Activated T-helper 17 cell treated with anti-CD3 and anti-CD28 coated beads, Interleukin-2, amount 50 U/mL, for 72 hours (primary cell): ENCODE measurements at regions not wholly inside any gene's neighbourhood (a gene's known extent, or its start where the extent isn't known, plus 50 kb on each side); places are given as distances from the start of the nearest gene placed in this dataset.
"Not testable (repeated sequence)": the region's sequence is repeated elsewhere in the genome, so short reads cannot be mapped to it uniquely, and the experiment has no call there.

Source experiments
- ATAC-seq: fragments of 150-1000 bp; cut with Tn5 transposase; replicated peaks from 2 replicates; pipeline ENCODE4 v1.10.0; 2021; ENCODE audit warnings: mild to moderate bottlenecking, moderate library complexity
- H3K27ac Mint-ChIP-seq: one replicate; pipeline ENCODE4 v1.8.0; 2022; ENCODE audit warnings: mixed read lengths
- H3K27me3 Mint-ChIP-seq: one replicate; pipeline ENCODE4 v1.8.0; 2022; ENCODE audit warnings: mixed read lengths
- H3K36me3 Mint-ChIP-seq: one replicate; pipeline ENCODE4 v1.8.0; 2022; ENCODE audit warnings: low read depth, mild to moderate bottlenecking, mixed read lengths
- H3K4me1 Mint-ChIP-seq: one replicate; pipeline ENCODE4 v1.8.0; 2022; ENCODE audit warnings: mixed read lengths
- H3K4me3 Mint-ChIP-seq: one replicate; pipeline ENCODE4 v1.8.0; 2022; ENCODE audit warnings: mild to moderate bottlenecking, mixed read lengths
- H3K9me3 Mint-ChIP-seq: one replicate; pipeline ENCODE4 v1.8.0; 2022; ENCODE audit warnings: mixed read lengths

DNA sequence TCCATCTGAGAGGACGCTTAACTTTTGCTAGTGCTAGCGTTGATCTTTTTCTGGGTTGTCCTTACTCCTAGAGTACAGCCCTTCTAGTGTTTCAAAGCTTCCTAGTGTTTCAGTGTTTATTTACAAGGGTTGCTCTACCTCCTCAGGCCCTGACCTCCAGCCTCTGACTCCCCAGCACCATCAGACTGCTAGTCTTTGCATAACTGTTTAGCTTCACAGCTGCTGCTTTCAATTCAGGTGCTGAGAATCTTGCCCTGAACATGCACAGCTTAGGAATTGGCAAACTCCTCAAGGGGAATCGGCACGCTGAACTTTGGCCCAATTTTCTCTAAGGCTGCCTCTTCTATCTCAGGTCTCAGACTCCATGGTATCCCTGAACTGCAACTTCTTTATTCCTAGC lies 52.9 kb downstream of the OR52B4 start:
- H3K4me3 Mint-ChIP-seq, H3K27ac Mint-ChIP-seq, H3K27me3 Mint-ChIP-seq, ATAC-seq, H3K36me3 Mint-ChIP-seq, H3K9me3 Mint-ChIP-seq, H3K4me1 Mint-ChIP-seq: not testable (repeated sequence)

DNA sequence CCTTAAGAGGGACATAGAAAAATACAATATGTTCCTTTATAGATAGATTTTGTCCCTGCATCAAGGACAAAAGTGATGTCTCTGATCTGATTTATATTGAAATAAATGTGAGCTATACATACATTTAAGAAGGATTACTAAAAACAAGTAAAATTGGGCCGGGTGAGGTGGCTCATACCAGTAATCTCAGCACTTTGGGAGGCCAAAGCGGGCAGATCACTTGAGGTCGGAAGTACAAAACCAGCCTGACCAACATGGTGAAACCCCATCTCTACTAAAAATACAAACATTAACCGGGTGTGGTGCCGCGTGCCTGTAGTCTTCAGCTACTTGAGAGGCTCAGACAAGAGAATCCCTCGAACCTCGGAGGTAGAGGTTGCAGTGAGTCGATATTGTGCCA lies 91.0 kb downstream of the OR52B4 start:
- H3K27me3 Mint-ChIP-seq, ATAC-seq, H3K9me3 Mint-ChIP-seq, H3K4me3 Mint-ChIP-seq, H3K27ac Mint-ChIP-seq, H3K4me1 Mint-ChIP-seq, H3K36me3 Mint-ChIP-seq: not testable (repeated sequence)

DNA sequence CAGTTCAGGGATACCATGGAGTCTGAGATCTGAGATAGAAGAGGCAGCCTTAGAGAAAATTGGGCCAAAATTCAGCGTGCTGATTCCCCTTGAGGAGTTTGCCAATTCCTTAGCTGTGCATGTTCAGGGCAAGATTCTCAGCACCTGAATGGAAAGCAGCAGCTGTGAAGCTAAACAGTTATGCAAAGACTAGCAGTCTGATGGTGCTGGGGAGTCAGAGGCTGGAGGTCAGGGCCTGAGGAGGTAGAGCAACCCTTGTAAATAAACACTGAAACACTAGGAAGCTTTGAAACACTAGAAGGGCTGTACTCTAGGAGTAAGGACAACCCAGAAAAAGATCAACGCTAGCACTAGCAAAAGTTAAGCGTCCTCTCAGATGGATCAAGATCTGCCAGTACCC lies 117.1 kb downstream of the OR52B4 start:
- H3K4me1 Mint-ChIP-seq, H3K4me3 Mint-ChIP-seq, ATAC-seq, H3K27me3 Mint-ChIP-seq, H3K9me3 Mint-ChIP-seq, H3K36me3 Mint-ChIP-seq, H3K27ac Mint-ChIP-seq: not testable (repeated sequence)

DNA sequence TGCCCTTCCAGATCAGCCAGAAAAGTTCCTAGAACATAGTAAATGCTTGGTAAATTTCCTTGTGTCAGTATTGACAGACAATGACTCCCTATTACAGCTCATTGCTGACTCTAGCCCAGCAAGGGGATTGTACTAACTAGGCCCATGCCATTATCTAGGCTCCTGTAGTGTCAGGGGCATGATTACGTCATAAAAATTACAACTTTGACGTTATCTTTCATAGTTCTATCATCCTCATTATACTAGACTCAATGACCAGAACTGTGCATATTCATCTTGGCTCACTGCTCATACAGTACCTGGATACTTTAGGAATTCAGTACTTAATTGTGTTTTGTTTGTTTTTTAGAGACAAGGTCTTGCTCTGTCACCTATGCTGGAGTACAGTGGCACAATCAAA lies 118.7 kb downstream of the OR52B4 start:
- ATAC-seq, H3K4me3 Mint-ChIP-seq, H3K9me3 Mint-ChIP-seq, H3K27me3 Mint-ChIP-seq, H3K4me1 Mint-ChIP-seq, H3K27ac Mint-ChIP-seq, H3K36me3 Mint-ChIP-seq: not testable (repeated sequence)

DNA sequence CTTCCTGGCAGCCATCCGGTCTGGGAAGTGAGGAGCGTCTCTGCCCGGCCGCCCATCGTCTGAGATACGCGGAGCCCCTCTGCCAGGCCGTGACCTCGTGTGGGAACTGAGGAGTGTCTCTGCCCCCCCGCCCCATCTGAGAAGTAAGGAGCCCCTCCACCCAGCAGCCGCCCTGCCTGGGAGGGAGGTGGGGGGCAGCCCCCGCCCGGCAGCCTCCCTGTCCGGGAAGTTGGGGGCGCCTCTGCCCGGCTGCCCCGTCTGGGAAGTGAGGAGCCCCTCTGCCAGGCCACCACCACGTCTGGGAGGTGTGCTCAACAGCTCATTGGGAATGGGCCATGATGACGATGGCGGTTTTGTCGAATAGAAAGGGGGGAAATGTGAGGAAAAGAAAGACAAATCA lies 130.4 kb downstream of the OR52B4 start:
- H3K4me1 Mint-ChIP-seq, H3K4me3 Mint-ChIP-seq, ATAC-seq, H3K9me3 Mint-ChIP-seq, H3K27me3 Mint-ChIP-seq, H3K27ac Mint-ChIP-seq, H3K36me3 Mint-ChIP-seq: not testable (repeated sequence)

DNA sequence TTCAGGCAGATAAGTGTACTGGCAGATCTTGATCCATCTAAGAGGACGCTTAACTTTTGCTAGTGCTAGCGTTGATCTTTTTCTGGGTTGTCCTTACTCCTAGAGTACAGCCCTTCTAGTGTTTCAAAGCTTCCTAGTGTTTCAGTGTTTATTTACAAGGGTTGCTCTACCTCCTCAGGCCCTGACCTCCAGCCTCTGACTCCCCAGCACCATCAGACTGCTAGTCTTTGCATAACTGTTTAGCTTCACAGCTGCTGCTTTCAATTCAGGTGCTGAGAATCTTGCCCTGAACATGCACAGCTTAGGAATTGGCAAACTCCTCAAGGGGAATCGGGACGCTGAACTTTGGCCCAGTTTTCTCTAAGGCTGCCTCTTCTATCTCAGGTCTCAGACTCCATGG lies 124.3 kb downstream of the RRM1 start:
- H3K27me3 Mint-ChIP-seq, H3K4me3 Mint-ChIP-seq, H3K27ac Mint-ChIP-seq, H3K4me1 Mint-ChIP-seq, H3K36me3 Mint-ChIP-seq, H3K9me3 Mint-ChIP-seq, ATAC-seq: not testable (repeated sequence)

DNA sequence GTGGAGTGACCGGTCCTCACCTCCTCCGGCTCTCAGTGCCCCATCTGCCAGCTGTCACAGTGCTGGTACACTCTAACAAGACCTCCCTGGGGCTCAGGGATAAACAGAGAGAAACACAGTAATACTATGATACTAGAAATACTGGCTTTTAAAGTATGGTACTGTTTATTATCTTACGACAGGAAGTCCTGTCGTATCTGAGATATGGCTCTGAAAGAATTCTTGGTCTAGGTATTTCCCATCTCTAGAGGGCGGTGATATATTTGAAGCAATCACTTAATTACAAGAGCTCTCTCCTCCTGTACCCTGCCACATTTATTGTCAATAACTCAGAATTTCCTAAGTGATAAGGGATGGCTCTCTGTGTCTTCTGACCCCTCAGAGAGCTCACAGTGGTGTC lies 119.1 kb downstream of the RRM1 start:
- Mint-ChIP-seq H3K36me3 (no peaks in the 10 kb centered on the region), H3K27me3 (peaks cover 16% of the 10 kb centered on the region), H3K9me3 (no peaks in the 10 kb centered on the region), H3K4me3 (no peak overlapping the region), H3K4me1 (no peaks in the 10 kb centered on the region), H3K27ac (no peak overlapping the region)
- no peak for ATAC-seq

DNA sequence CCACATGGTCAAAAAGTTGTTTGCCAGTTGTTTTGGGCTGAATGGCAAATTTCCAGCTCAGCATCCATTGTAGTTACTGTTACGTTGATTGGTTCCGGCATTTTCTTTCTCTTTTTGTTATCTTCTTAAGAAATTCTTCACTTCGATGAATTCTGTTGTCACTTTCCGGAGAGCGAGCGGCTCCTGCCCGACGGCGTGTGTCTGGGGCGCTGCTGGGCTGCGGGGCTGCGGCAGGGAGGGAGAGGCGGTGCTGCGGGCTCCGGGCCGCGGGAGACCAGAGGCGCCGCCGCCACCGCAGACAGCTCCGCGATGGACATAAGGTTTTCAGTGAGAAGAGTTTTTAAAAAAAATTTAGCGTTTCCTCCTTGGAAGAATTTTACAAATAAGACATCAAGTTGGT lies 117.4 kb downstream of the RRM1 start:
- Mint-ChIP-seq H3K27ac (no peak overlapping the region), H3K27me3 (peaks cover 16% of the 10 kb centered on the region), H3K4me3 (no peak overlapping the region), H3K36me3 (no peaks in the 10 kb centered on the region), H3K9me3 (no peaks in the 10 kb centered on the region), H3K4me1 (no peaks in the 10 kb centered on the region)
- no peak for ATAC-seq

DNA sequence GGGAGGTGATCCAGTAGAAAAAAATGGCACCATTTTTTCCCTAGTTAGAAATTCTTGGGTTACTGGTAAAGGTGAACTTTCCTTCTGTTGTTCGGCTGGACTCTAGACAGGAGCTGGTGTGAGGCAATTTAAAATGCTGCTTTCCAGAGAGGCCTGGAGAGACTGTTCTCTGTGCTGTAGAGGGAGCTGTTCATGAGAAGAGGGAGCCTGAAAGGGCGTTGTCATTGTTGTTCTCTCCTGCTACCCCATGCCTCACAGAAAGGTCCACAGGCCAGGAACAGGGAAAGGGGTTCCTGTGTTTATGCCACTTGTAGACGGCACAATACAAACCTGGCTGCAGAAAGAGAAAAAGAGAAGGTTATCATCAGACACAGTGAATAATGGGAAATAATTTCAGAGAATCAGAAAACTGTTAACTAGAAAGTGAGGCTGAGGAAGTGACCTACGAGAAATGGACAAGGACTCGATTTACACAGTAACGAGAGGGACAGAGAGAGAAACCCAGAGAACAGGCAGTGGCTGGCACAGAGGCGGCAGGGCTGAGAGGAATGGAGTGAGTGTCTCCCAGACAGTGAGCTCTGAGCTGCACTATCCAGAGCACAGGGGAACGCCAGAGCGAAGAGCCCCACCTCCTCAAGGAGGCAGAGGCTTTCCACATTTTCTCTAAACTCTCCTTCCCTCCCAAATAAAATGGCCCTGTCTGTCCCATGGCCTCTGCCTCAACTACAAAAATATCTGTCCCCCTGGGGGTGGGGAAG lies 109.2 kb downstream of the RRM1 start:
- Mint-ChIP-seq H3K27me3 (peaks cover 19% of the 10 kb centered on the region), H3K4me1 (no peaks in the 10 kb centered on the region), H3K4me3 (no peak overlapping the region), H3K27ac (no peak overlapping the region), H3K36me3 (no peaks in the 10 kb centered on the region), H3K9me3 (no peaks in the 10 kb centered on the region)
- no peak for ATAC-seq

DNA sequence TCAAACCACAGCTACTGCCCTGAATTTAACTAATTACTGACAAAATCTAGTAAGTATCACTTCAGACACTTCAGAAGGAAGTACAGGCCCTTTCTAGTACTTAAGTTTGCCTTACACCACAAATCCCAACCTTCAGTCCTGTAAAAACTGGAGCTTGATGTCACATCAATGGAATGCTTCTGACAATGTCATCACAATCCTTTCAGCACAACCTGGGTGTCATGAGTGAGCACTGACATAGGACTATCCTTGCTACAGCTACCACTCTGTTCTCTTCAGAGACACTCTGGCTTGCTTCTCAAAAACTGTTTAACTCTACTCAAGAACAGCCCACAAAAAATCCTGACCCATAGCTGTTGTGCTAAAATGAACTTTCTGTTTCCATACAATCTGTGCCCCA lies 108.2 kb downstream of the RRM1 start:
- Mint-ChIP-seq H3K4me1 (no peaks in the 10 kb centered on the region), H3K9me3 (no peaks in the 10 kb centered on the region), H3K27ac (no peak overlapping the region), H3K4me3 (no peak overlapping the region), H3K27me3 (peaks cover 19% of the 10 kb centered on the region), H3K36me3 (no peaks in the 10 kb centered on the region)
- ATAC-seq, result no peak

DNA sequence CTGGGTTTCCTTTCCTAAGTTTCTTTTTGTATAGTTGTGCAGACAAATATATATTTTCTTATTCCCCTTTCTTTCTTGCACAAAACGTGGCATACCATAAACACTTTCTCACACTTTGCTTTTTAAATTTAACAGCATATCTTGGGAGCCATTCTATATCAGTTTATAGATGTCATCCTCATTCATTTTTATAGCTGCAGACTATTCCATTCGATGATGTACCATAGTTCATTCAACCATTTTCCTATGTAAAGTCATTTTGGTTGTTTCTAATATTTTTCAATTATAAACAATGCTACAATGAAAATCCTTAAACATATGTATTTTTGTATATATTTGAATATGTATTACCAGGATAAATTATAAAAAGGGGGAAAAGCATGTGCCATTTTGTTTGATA lies 102.5 kb downstream of the RRM1 start:
- Mint-ChIP-seq H3K27me3 (peaks cover 15% of the 10 kb centered on the region), H3K4me1 (no peaks in the 10 kb centered on the region), H3K4me3 (no peak overlapping the region), H3K9me3 (no peaks in the 10 kb centered on the region), H3K27ac (no peak overlapping the region), H3K36me3 (no peaks in the 10 kb centered on the region)
- no peak for ATAC-seq

DNA sequence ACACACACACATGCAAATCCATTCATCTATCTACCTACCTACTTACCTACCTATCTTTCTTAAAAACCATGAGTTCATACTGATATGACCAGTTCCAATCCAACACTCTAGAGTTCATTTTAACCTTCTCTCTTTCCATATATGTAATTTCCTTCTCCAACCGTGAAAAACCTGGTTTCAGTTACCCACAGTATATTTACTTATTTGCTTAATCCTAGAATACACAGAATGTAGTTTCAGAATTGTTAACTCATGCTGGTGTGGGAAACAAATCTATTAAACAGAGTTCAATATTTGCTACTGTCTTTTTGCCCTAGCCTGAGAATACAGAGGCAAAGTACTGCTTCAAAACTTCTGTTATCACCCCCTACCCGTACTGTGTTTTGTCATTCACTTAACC lies 101.3 kb downstream of the RRM1 start:
- no peak overlapping the region for H3K4me3 Mint-ChIP-seq
- no peaks in the 10 kb centered on the region for H3K36me3 Mint-ChIP-seq
- H3K27me3 Mint-ChIP-seq, result peaks cover 15% of the 10 kb centered on the region
- no peak for ATAC-seq
- H3K27ac Mint-ChIP-seq, result no peak overlapping the region
- no peaks in the 10 kb centered on the region for H3K4me1 Mint-ChIP-seq
- no peaks in the 10 kb centered on the region for H3K9me3 Mint-ChIP-seq

DNA sequence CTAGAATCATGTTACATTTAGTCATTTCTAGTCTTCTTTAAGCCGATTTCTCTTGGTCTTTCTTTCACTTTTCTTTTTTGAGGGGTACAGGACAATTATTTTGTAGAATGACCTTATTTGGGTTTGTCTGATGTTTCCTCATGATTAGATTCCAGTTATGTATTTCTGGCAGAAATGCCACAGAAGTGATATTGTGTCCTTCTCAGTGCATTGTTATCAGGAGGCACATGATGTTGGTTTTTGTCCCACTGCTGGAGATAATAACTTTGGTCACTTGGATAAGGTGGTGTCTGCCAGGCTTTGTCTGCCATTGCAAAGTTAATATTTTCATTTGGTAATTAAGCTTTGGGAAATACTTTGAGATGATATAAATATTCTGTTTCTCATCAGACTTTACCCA lies 100.3 kb downstream of the RRM1 start:
- ATAC-seq, result no peak
- Mint-ChIP-seq H3K4me3 (no peak overlapping the region), H3K27me3 (peaks cover 10% of the 10 kb centered on the region), H3K4me1 (no peaks in the 10 kb centered on the region), H3K27ac (no peak overlapping the region), H3K36me3 (no peaks in the 10 kb centered on the region), H3K9me3 (no peaks in the 10 kb centered on the region)

DNA sequence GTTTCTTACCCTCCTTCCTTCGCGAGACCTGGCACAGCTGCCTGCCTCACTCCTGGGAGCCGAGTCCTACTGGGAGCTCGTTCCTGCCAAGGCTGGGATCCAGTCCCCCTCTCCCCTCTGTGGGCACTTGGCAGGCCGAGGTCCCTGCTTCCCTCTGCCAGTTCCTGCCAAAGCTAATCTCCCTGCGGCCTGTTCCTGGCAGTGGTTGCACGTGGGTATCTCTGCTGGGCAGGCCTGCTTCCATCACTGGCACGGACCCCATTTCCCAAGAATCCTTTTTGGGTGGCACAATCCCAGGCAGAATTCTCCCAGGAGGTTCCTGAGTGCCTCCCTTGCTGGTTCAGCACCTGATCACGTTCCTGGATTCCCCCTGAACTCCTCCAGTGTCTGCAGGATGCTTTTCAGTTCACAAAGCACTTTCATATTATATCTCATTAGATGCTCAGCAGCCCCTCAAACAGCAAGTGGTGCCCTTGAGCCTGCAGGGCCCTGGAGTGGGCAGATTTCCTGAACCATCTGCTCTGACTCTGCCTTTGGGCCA lies 96.5 kb downstream of the RRM1 start:
- no peak for ATAC-seq
- H3K4me1 Mint-ChIP-seq, result no peaks in the 10 kb centered on the region
- peak overlapping the region; percentile 37 for H3K27ac Mint-ChIP-seq
- no peak overlapping the region for H3K4me3 Mint-ChIP-seq
- H3K9me3 Mint-ChIP-seq, result no peaks in the 10 kb centered on the region
- H3K36me3 Mint-ChIP-seq, result no peaks in the 10 kb centered on the region
- peaks cover 5% of the 10 kb centered on the region for H3K27me3 Mint-ChIP-seq

DNA sequence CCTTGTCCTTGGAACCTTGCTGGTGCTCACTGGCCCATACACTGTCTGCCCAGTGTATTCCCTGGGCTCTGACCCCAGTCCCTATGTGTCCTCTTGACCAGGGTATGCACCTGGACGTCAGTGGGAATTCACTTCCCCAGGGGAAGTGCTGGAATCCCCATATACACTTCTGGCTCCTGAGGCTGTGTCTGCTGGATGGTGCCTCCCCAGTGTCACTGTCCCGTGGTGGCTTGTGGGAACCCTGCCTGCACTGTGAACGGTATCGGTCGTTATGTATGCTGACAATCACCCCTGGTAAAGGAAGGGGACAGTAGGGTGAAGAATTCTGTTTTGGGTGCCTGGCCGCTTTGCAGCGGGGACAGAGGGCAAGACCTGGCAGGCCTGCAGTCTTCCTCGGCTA lies 95.9 kb downstream of the RRM1 start:
- Mint-ChIP-seq H3K4me1 (no peaks in the 10 kb centered on the region), H3K36me3 (no peaks in the 10 kb centered on the region), H3K9me3 (no peaks in the 10 kb centered on the region), H3K27me3 (peaks cover 5% of the 10 kb centered on the region), H3K4me3 (no peak overlapping the region), H3K27ac (no peak overlapping the region)
- ATAC-seq, result no peak

DNA sequence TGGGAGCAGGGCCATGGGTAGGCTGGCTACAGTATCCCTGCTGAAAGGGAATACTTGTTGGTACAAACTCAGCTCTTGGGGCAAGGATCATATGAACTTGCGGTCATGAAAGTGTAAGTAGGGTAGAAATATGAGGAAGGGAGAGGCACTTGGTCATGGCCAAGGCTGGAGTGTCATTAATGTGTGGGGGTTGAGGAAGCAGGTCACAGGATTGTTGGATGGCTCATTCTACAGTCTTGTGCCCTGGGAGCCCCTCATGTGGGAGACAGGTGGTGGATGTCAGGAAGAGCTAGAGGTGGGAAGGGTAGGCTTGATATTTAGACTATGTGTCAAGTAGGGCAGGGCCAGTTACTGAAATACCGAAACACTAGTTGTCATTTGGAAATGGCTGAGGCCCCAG lies 95.5 kb downstream of the RRM1 start:
- H3K4me3 Mint-ChIP-seq, result no peak overlapping the region
- H3K4me1 Mint-ChIP-seq, result no peaks in the 10 kb centered on the region
- H3K27me3 Mint-ChIP-seq, result peaks cover 5% of the 10 kb centered on the region
- no peaks in the 10 kb centered on the region for H3K36me3 Mint-ChIP-seq
- no peaks in the 10 kb centered on the region for H3K9me3 Mint-ChIP-seq
- ATAC-seq, result no peak
- H3K27ac Mint-ChIP-seq, result no peak overlapping the region
